Spinal cord (tissue), 9 donors: ENCODE measurements at regions not wholly inside any gene's neighbourhood (a gene's known extent, or its start where the extent isn't known, plus 50 kb on each side); places are given as distances from the start of the nearest gene placed in this dataset.

Experiments used
- DNase-seq, 6 donors: peaks; one replicate each; pipeline versions ENCODE4 v3.0.0 to v3.0.0-alpha.2; 2013 to 2015; ENCODE audit warnings: low spot score in 6 of 6, low read depth in 4 of 6
- H3K27ac ChIP-seq: one replicate; pipeline ENCODE4 v1.5.1; 2013; ENCODE audit warnings: low read depth, low read length, control low read depth
- H3K27me3 ChIP-seq: one replicate; pipeline ENCODE4 v1.6.1; 2013; ENCODE audit warnings: low read length; ENCODE audit not compliant: control insufficient read depth, insufficient read depth
- H3K36me3 ChIP-seq: one replicate; pipeline ENCODE4 v1.6.1; 2013; ENCODE audit warnings: low read length; ENCODE audit not compliant: control insufficient read depth, insufficient read depth
- H3K4me1 ChIP-seq: one replicate; pipeline ENCODE4 v1.6.1; 2013; ENCODE audit warnings: low read length; ENCODE audit not compliant: control insufficient read depth, insufficient read depth
- H3K4me3 ChIP-seq: one replicate; pipeline ENCODE4 v1.5.1; 2013; ENCODE audit warnings: low read depth, low read length, control low read depth
- H3K9me3 ChIP-seq: one replicate; pipeline ENCODE4 v1.6.1; 2013; ENCODE audit warnings: low read length; ENCODE audit not compliant: control insufficient read depth, insufficient read depth
- WGBS: methylation state at CpG from one replicate; pipeline ENCODE4 v1.1.5; 2013; ENCODE audit warnings: missing lambda C conversion rate; ENCODE audit not compliant: insufficient coverage; 5-methylcytosine and 5-hydroxymethylcytosine counted together
- donor health status: healthy.

DNA sequence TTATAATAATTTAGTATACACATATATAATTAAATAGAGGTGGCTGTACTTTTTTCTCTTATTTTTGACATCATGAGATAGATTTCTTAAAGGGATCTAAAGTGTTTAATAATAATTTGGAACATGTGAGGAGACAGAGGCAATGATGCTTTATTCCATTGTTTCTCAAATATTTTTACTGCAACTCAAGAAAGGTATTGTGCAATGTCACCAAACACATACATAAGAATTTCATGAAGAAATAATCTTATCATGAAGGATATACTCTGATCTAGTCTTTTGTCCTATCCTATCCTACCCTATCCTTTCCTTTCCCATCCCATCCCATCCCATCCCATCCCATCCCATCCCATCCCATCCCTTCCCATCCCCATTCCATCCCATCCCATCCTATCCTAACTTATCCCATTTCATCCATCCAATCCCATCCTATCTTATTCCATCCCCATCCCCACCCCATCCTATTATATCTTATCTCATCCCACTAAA, 232.1 kb upstream of the SMIM21 start:
- Histone ChIP-seq H3K4me1 (no peaks in the 10 kb centered on the region), H3K27ac (no peak overlapping the region), H3K36me3 (no peaks in the 10 kb centered on the region), H3K27me3 (no peaks in the 10 kb centered on the region), H3K4me3 (no peak overlapping the region), H3K9me3 (peaks cover 2% of the 10 kb centered on the region)
- DNase-seq = no peak

DNA sequence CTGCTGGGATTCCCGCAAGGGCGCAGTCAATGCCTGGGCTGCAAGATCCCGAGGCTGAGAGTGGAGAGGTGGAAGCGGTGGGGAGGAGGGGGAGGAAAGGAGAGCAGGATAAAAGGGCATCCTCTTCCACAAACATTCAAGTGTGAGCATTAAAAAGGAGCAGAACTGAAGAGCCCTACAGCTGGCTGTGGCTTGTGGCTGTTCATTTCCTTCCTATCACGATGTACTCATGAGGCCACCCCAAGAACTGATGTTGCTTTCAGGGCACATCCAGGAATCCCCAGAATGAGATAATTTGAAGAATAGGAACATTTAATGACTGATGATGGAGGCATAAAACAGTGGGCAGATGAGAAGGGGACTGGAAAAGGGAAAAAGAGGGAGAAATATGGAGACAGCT, 230.8 kb upstream of the SMIM21 start:
- H3K4me3 ChIP-seq = no peak overlapping the region
- H3K9me3 ChIP-seq = peaks cover 2% of the 10 kb centered on the region
- H3K36me3 ChIP-seq = no peaks in the 10 kb centered on the region
- H3K27me3 ChIP-seq = no peaks in the 10 kb centered on the region
- 83% methylated on average over 1 of the region's 5 CpGs for whole genome bisulfite sequencing
- no peaks in the 10 kb centered on the region for H3K4me1 ChIP-seq
- no peak for DNase-seq
- H3K27ac ChIP-seq = no peak overlapping the region

DNA sequence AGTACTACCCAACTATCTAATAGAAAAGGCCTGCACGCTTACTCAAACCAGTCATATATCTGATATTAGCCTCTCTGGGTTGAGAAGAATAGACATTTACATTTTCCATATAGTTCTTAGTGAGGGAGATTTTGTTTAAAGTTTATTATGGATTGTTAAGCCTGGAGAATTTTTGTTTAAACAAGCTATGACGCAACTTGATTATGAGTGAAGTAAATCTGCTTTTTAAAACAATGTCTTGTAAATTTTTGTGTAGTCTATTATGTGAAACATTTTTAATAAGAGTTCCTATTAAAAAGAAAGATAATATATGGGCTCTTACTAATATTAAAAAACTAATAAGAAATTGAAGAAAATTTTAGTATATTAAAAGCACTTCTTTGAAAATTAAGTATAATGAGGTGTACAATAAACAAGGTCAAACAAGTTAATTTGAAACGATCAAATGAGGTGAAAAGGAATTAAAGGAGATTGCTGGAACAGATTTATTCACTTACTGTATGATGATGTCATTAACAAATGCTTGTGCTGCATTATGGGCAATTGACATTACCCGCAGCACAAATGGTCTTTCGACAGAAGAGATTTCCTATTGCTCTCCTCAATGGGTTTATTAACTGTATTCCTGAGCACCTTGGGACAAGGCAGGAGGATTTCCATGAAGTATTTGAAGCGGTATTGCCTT, 229.2 kb upstream of the SMIM21 start:
- no peaks in the 10 kb centered on the region for H3K27me3 ChIP-seq
- H3K36me3 ChIP-seq = no peaks in the 10 kb centered on the region
- peak in 1 of 6 donors; percentile 22 for DNase-seq
- H3K4me1 ChIP-seq = no peaks in the 10 kb centered on the region
- no peak overlapping the region for H3K27ac ChIP-seq
- no peak overlapping the region for H3K4me3 ChIP-seq
- H3K9me3 ChIP-seq = peaks cover 2% of the 10 kb centered on the region
- WGBS = no CpG with 5 or more reads among the region's 6 CpGs

DNA sequence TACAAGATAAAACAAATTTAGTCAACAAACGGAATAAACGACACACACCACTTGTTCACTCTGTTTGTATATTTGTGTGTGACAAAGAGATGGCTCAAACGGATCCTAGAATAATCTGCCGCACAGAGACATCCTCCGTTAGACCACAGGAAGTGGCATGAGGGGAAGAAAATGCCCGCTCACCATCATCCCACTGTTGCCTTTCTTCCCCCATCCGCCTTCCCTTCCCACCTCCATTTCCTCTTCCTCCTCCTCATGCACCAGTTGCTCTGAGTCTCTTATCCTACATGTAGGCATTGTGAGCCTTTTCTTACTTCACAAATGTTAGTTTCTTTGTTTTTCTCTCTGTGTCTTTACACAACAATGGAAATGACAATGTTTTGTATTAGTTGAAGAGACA, 228.5 kb upstream of the SMIM21 start:
- WGBS = 88% methylated on average over 3 of the region's 7 CpGs
- no peaks in the 10 kb centered on the region for H3K9me3 ChIP-seq
- no peaks in the 10 kb centered on the region for H3K27me3 ChIP-seq
- no peak overlapping the region for H3K4me3 ChIP-seq
- H3K27ac ChIP-seq = no peak overlapping the region
- peak in 1 of 6 donors; percentile 18 for DNase-seq
- H3K4me1 ChIP-seq = no peaks in the 10 kb centered on the region
- no peaks in the 10 kb centered on the region for H3K36me3 ChIP-seq

DNA sequence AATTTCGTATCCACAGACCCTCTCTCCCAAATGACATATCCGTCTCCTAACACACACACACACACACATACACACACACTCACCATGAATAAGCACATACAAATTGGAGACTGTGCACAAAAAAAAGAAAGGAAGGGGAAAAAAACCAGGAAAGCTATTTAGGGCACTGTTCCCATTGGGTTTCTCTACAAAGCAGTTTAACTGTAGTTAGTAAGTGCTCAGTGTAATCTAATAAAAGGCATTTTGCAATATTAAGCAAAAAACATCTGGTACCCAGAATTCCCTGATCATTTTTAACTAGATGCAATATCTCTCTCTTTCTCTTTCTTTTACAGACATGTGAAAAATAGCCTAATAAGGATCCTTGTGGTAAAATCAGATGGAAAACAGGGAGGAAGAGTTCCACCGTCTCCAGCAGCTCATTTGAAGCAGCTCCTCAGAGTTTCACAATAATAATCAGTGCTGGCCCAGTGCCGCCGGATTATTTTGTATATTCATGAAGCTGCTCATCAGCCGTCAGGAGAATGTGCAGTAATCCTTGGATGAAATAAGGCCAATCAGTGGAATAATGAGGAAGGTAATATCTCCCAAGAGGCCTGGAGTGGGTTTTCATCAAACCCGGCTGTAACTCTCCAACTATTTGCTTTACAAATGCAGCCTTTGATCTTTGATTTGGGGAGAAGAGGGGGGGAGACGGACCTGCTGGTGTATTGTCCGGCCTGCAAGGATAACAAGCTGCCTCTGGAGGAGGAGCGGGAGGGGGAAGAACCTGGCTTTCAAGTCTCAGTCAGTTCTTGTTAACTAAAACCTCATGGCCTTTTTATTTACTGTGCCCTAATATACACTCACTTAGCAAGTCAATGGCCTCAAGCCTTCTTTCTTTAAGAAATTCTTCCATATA, 227.6 kb upstream of the SMIM21 start:
- Histone ChIP-seq H3K27me3 (no peaks in the 10 kb centered on the region), H3K27ac (no peak overlapping the region), H3K9me3 (no peaks in the 10 kb centered on the region), H3K36me3 (no peaks in the 10 kb centered on the region), H3K4me3 (no peak overlapping the region), H3K4me1 (no peaks in the 10 kb centered on the region)
- DNase-seq = peak in 2 of 6 donors; percentile 69 to 93
- WGBS = 37% methylated on average over 2 of the region's 10 CpGs

DNA sequence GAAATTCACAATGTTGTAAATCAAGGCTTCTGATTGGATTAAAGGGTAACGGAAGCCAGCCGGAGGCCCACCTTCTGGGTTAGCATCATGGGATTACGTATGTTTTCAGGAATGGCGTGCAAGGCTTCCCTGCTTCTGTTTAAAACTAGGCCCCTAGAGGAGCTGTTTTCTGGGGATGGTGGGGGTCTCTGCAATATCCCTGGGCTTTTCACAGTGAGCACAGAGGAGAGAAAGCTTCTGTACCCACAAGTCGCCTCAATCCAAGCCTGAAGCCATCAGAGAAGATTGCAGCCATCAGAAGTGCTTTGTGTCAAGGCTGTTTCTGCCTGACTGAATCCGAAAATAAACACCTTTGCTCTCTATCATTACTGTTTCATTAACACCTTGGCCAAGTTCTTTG, 226.9 kb upstream of the SMIM21 start:
- Histone ChIP-seq H3K4me3 (no peak overlapping the region), H3K4me1 (no peaks in the 10 kb centered on the region), H3K27me3 (no peaks in the 10 kb centered on the region), H3K27ac (no peak overlapping the region), H3K36me3 (no peaks in the 10 kb centered on the region), H3K9me3 (no peaks in the 10 kb centered on the region)
- DNase-seq = no peak
- WGBS = 88% methylated on average over 6 of the region's 6 CpGs

DNA sequence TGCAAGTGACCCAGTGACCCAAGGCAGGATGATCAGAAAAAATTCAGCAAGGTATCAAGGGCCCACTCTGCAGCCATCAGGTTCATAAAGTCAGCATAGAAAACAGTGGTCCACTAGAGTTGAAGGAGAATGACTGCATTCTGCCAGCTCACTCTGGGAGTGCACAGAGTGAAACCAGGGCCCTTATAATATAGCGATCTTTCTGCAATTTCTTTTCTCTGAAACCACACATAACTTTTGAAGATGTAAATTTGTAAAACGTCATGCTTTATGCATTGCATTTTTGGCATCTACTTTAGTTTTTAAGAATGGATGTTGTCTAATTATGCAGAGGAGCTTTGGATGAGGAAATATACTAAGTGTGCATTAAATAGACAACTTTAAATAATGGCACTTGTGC, 225.0 kb upstream of the SMIM21 start:
- no CpG with 5 or more reads among the region's 2 CpGs for WGBS
- Histone ChIP-seq H3K36me3 (no peaks in the 10 kb centered on the region), H3K4me1 (no peaks in the 10 kb centered on the region), H3K4me3 (no peak overlapping the region), H3K27me3 (no peaks in the 10 kb centered on the region), H3K9me3 (no peaks in the 10 kb centered on the region), H3K27ac (no peak overlapping the region)
- DNase-seq = no peak

DNA sequence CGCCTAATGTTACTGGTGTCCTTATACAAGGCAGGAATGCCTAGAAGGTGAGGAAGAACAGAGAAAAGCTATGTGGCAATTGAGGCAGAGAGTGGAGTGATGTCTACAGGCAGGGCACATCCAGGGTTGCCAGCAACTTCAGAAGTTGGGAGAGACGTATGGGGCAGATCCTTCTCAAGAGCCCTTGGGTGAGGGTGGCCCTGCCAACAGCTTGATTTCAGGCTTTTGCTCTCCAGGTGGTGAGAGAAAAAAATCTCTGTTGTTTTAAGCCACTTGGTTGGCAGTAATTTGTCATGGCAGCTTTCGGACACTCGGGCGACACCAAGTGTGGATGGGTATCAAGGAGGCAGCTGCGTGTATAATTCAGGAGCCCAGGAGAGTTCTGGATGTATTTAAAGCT, 217.4 kb upstream of the SMIM21 start:
- H3K9me3 ChIP-seq = no peaks in the 10 kb centered on the region
- no peak for DNase-seq

DNA sequence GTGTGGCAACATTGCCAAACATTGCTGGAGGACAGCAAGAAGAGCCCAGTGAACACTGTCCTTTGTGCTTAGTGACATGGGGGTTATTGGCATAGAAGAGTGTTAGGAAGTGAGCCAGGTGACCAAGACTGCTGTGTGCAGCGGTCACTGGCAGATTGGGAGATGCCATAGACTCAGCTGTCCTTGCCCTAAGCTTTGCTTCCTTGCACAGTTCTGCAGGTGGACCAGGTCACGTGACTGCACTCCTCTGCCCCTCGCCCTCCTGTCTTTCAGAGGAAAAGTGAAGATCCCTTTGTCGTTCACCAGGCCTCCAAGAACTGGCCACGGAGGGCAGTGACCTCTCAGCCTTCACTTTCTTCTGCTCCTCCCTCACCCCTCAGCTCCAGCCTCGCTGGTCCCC, 215.6 kb upstream of the SMIM21 start:
- no peaks in the 10 kb centered on the region for H3K9me3 ChIP-seq
- H3K4me1 ChIP-seq = peaks cover 16% of the 10 kb centered on the region
- 99% methylated on average over 6 of the region's 6 CpGs for WGBS
- H3K36me3 ChIP-seq = no peaks in the 10 kb centered on the region
- no peaks in the 10 kb centered on the region for H3K27me3 ChIP-seq
- no peak for DNase-seq
- no peak overlapping the region for H3K4me3 ChIP-seq
- no peak overlapping the region for H3K27ac ChIP-seq

More for the DNA sequence above, 217.4 kb upstream of the SMIM21 start:
- Histone ChIP-seq H3K27me3 (no peaks in the 10 kb centered on the region), H3K36me3 (no peaks in the 10 kb centered on the region), H3K27ac (no peak overlapping the region), H3K4me3 (no peak overlapping the region), H3K4me1 (peaks cover 2% of the 10 kb centered on the region)
- WGBS = 93% methylated on average over 6 of the region's 6 CpGs

DNA sequence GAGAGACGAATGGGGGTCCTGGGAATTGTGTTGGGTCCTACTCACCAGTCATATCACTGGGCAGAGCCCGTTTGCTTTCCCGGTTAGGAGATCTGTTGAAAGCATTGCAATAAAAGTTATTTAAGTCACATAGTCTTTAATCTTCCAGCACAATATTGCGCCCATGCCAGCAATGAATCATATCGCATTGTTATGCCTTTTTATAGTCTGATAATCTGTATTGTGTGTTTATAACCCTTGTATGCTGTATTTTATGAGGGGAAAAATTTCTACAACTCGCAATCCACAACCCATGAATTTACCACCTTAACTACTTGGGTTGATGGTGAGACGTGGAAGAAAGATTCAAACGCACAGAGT, 211.9 kb upstream of the SMIM21 start:
- peak overlapping the region; percentile 62 for H3K27ac ChIP-seq
- H3K4me3 ChIP-seq = no peak overlapping the region
- H3K36me3 ChIP-seq = no peaks in the 10 kb centered on the region
- H3K9me3 ChIP-seq = no peaks in the 10 kb centered on the region
- WGBS = 17% methylated on average over 1 of the region's 8 CpGs
- H3K4me1 ChIP-seq = peaks cover 22% of the 10 kb centered on the region
- H3K27me3 ChIP-seq = no peaks in the 10 kb centered on the region
- DNase-seq = no peak
